NCI-H748 (cell line): ENCODE measurements at regions not wholly inside any gene's neighbourhood (a gene's known extent, or its start where the extent isn't known, plus 50 kb on each side); places are given as distances from the start of the nearest gene placed in this dataset.

ENCODE experiments used
- DNase-seq: peaks from one replicate; lab custom pipeline; 2025; ENCODE audit not compliant: unreplicated experiment; lab: John Stamatoyannopoulos, UW

GRCh38 chr20:22506827-22507226 is 77.5 kb downstream of the FOXA2 start:
- DNase-seq = no peak

- DNase-seq = no peak
Observed at GRCh38 chr20:22504829-22505377, 79.5 kb downstream of the FOXA2 start.

DNA sequence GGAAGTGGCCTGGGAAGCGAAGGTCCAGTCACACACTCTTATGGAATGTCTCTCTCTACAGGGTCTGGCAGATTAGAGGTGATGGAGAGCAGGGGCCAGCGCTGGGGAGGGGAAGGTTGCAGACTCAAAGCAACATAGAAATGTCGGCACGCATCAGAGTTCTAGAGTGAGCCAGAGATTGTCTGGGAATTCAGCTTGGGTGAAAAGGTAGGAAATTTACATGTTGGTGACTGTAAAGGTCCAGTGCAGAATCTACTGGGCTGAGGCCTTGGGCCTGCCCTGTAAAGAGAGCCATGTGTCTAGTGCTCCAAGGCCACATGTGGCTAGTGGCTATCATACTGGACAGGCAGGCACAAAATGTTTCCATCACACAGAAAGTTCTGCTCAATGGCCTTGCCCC is 80.8 kb downstream of the FOXA2 start:
- DNase-seq = no peak

DNA sequence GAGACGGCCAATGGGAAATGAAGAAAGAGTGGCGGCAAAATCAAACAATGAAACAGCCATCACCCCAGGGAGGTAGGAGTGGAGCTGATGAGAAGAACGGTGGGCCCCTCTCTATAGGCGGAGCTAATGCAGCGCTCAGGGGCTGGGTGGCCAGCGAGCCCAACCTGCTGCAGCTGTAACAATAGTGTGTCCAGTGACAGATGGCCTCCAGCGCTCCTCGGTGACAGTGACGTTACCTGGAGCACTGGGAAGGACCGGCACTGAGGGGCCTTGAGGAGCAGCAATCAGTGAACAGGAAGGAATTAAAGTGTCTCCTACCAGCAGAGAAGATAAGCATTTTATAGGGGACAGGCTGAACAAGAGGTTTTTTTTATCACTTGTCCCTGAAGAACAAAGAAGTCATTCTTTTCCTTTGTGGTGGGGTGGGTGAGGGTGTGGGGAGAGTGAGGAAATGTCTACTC is 81.6 kb downstream of the FOXA2 start:
- peak; percentile 83 for DNase-seq

DNA sequence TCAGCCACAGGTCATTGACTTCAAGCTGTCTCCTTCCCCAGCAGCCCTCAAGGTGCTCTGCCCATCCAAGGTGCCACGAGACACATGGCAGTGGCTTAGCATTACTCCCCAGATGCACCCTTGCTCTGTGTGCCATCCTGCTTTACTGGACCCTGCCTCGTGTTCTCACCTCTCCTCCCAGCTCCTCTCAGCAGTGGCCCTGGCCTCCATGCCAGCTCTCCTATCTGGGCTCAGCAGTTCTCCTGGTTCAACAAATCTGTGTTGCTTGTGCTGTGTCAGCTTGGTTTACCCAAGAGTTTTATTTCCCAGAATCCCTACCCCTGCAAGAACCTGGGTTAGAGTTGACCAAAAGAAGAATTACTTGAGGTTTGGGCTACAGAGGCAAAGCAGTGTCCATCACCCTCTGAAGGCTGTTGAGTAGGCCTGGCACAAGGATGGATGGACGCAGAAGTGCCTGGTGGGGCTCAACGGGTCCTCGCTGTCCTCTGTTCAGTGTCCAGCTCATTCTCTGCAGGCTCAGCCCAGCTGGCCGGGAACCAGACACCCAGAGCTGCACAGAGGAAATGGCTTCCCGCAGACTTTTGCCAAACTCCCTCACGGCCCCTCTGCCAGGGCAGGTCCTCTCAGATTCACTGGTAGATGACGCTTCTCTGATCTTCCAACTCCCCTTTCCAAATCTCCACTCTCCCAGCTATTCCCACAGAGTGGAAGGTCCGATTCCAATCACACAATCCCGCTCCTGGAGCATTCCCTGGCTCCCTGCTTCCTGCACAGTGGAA is 82.6 kb downstream of the FOXA2 start:
- DNase-seq = no peak

DNA sequence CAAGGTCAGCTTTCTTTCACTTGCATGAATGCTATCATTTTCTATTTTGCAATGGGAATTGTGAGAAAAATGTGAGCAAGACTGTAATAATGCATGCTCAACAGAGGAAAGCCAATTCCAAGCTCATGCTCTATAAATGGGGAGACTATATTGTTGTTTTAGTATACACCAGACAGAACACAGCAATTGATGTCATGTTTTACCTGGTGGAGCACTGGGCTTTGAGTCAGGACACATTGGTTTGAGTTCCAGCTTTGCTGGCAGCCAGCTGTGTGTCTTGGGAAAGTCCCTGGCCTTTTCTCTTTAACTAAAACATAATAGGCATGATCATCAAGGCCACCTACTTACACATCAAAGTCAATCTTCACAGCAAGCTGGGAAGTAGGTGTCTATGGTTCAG is 83.3 kb downstream of the FOXA2 start:
- no peak for DNase-seq

DNA sequence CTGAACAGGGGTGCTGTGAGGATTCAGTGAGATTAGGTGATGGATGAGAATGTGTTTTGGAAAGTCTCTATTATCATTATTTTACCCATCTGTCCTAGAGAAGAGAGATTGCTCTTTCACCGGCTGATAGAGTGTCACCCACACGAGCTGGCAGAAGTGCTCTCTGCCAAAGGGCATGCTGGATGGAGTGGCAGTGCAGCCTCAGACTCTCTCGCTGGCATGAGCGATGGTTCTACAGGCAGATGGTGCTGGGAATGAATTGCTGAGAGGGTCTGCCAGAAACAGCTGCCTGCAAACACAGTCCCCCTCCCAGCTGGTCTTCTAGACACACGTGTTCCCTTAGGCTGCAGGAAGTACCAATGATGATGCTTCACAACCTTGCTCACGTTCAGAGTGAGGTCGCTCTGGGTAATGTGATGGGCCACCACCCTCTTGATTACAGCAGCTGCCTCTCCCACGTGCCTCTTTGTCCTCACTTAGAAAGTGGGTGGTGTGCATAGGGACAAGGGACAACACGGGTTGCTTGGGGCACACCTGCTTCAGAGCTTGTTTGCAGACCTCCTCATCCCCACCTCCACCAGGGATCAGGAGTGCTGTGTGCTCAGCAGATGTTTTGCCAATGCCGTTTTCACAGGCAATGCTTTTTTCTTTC is 84.7 kb downstream of the FOXA2 start:
- peak; percentile 100 for DNase-seq

DNA sequence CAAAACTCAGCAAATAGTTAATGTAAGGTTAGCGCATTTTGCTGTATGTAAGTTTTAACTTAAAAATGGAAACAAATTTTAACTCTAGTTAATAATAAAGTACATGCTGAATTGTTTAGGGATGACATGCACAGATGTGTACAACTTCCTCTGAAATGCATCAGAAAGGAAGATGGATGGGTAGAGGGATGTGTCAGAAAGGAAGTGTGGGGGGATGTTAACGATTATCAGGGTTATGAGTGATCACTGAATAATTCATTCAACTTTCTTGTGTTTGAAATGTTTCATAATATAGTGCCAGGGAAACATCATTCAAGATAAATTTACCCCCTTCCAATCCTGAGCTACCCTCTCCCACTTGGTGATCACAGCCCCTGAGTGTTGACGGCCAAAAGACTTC is 87.6 kb downstream of the FOXA2 start:
- DNase-seq = no peak

DNA sequence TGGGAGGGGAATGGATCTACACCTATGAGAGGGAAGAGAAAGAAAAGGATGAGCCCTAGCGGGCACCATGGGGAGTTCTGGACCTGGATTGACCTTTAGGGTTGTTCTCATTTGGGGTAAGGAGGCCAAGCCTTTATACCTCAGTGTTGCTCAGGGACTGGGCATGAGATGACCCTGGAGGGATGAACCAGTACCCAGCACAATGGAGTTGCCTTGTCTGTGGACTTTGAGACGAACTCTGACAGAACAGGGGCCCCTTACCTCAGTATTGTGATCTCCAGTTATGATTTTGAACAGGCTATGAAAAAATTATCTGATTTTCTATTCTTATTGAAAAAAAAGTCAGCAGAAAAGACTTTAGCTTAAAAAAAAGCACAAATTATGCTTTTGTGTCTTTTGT is 88.6 kb downstream of the FOXA2 start:
- DNase-seq = no peak

- DNase-seq = no peak
Observed at GRCh38 chr20:22495172-22495571, 89.2 kb downstream of the FOXA2 start.

DNA sequence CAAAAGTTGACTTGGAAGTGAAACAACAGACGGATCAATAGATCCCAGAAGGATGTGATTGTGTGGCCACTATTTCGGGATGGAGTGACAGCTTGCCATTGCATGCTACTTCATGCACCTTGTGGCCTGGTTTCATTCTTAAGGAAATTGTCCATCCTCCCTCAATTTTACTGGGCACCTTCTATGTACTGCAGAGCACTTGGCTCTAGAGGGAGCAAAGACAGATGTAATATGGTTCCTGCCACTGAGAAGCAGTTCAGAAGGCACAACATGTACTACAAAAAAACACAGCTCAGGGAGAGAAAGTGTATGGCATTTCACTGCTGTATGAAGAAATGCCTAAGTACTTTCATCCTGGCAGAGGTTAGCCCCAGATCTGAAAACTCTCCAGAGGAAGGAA is 91.9 kb downstream of the FOXA2 start:
- no peak for DNase-seq

GRCh38 chr20:22491194-22491505 is 93.2 kb downstream of the FOXA2 start:
- DNase-seq = no peak

- DNase-seq = peak; percentile 99
Observed at GRCh38 chr20:22490287-22491193, 93.8 kb downstream of the FOXA2 start.

- DNase-seq = peak; percentile 65
Observed at GRCh38 chr20:22489626-22490286, 94.6 kb downstream of the FOXA2 start.

GRCh38 chr20:22480336-22480735 is 104.0 kb downstream of the FOXA2 start:
- no peak for DNase-seq

DNA sequence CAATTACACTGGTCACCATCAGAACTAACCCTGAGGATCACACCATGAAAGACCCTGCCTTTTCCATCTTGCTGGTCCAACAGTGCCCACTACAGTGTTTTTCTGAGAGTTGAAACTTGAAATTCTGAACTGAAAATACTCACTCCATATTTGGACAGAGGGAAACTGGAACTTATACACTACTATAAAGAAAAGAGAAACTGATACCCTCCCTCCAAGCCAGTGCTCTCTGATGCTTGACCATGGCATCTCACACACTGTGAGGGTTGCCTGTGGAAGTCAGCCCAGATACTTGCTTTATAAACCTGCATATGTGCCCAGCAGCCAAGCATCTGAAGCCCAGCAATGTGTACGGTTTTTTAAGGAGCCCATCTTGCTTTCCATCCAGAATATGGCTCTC is 108.7 kb downstream of the FOXA2 start:
- no peak for DNase-seq

GRCh38 chr20:22474224-22474623 is 110.1 kb downstream of the FOXA2 start:
- DNase-seq = no peak

GRCh38 chr20:22473293-22473692 is 111.1 kb downstream of the FOXA2 start:
- no peak for DNase-seq

DNA sequence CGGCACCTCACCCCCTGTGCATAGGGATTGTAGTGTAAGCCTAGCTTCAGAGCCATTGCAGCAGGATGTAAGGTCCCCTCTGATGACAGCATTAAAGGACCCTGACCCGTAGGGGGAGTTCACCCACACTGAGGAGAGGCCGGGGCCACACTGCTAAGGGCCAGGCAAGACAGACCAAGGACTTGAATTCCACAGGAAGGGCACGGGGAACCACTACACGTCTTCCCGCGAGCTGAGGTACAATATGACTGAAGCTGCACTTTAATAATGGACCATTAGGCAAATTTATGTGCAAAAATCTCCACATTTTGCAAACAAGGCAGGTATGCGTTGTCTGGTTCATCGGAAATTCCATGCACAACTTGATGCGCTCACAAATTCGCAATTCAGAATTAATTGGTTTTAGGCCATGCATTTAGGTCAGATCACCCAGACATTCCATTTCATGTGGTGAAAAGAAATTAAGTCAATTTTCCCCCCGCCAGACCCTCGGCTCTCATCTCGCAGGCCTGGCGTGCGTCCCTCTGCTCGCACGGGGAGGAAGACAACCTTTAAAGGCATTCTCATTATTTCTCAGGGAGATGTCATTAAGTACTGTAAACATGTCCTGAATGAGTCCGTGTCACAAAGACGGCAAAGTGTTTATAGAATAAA is 111.8 kb downstream of the FOXA2 start:
- no peak for DNase-seq

DNA sequence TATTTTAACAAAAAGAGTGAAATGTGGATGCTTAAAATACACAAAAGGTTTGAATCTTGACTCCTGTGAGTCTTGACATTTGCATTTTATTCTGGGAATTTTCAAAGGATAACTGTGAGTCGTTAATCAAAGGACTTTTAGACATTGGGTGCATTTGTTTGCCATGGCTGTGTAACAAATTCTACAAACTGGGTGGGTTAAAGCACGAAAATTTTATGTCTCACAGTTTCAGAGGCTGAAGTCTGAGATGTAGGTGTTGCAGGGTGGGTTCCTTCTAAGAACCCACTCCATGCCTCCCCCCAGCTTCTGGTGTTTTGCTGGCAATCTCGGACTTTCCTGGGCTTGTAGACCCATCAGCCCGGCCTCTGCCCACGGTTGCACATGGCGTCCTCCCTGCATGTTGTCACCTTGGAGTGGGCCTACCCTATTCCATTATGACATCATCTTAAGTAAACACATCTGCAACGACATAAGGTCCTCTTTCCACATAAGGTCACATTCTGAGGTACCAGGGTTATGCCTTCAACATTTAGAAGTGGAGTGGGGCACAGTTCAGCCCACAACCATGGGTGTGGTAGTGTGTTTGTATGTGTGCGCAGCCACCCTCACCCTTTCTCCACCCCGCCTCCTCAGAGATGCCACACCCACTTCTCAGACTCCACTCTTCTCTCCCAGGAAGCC is 113.1 kb downstream of the FOXA2 start:
- peak; percentile 90 for DNase-seq
